GM18858 (cell line): ENCODE measurements at regions not wholly inside any gene's neighbourhood (a gene's known extent, or its start where the extent isn't known, plus 50 kb on each side); places are given as distances from the start of the nearest gene placed in this dataset.
"Not testable (repeated sequence)": the region's sequence is repeated elsewhere in the genome, so short reads cannot be mapped to it uniquely, and the experiment has no call there.

Experiments
- ATAC-seq: cut with Tn5 transposase; IDR thresholded peaks from one replicate; pipeline ENCODE4 v1.9.1; 2021; ENCODE audit not compliant: unreplicated experiment

GRCh38 chr2:14904378-14904777 is 271.9 kb downstream of the LRATD1 start:
- ATAC-seq, result not testable (repeated sequence)

GRCh38 chr2:14905571-14905970 is 273.1 kb downstream of the LRATD1 start:
- no peak for ATAC-seq

- no peak for ATAC-seq
These were observed 274.6 kb downstream of the LRATD1 start for GRCh38 chr2:14907014-14907612.

GRCh38 chr2:14909795-14910194 is 277.3 kb downstream of the LRATD1 start:
- no peak for ATAC-seq

- ATAC-seq, result no peak
These were observed 278.1 kb downstream of the LRATD1 start for GRCh38 chr2:14910654-14911053.

- no peak for ATAC-seq
These were observed 283.5 kb downstream of the LRATD1 start for GRCh38 chr2:14915983-14916382.

GRCh38 chr2:14923820-14924580 is 291.5 kb downstream of the LRATD1 start:
- no peak for ATAC-seq

GRCh38 chr2:14925471-14925870 is 293.0 kb downstream of the LRATD1 start:
- no peak for ATAC-seq

GRCh38 chr2:14927021-14927564 is 294.6 kb downstream of the LRATD1 start:
- ATAC-seq, result no peak

- no peak for ATAC-seq
These were observed 295.5 kb downstream of the LRATD1 start for GRCh38 chr2:14928056-14928455.

GRCh38 chr2:14930441-14930840 is 297.9 kb downstream of the LRATD1 start:
- ATAC-seq, result no peak

- ATAC-seq, result no peak
These were observed 299.8 kb downstream of the LRATD1 start for GRCh38 chr2:14932285-14932684.

GRCh38 chr2:14933753-14934152 is 301.2 kb downstream of the LRATD1 start:
- no peak for ATAC-seq

- no peak for ATAC-seq
These were observed 303.9 kb downstream of the LRATD1 start for GRCh38 chr2:14936426-14936825.

- no peak for ATAC-seq
These were observed 304.8 kb downstream of the LRATD1 start for GRCh38 chr2:14937336-14937735.

- no peak for ATAC-seq
These were observed 308.7 kb downstream of the LRATD1 start for GRCh38 chr2:14941151-14941631.

- no peak for ATAC-seq
These were observed 310.5 kb downstream of the LRATD1 start for GRCh38 chr2:14942987-14943386.

- ATAC-seq, result peak; percentile 60
These were observed 312.2 kb downstream of the LRATD1 start for GRCh38 chr2:14944562-14945346.

GRCh38 chr2:14951569-14952285 is 319.2 kb downstream of the LRATD1 start:
- ATAC-seq, result no peak

GRCh38 chr2:14952400-14952963 is 320.0 kb downstream of the LRATD1 start:
- ATAC-seq, result no peak
